SK-N-SH (cell line): ENCODE measurements at regions not wholly inside any gene's neighbourhood (a gene's known extent, or its start where the extent isn't known, plus 50 kb on each side); places are given as distances from the start of the nearest gene placed in this dataset.

Experiments
- CTCF ChIA-PET: fragments of 300-600, 350-600 bp; formaldehyde crosslinking; extraction: SDS; loops from one replicate; lab custom pipeline; 2021; lab: Yijun Ruan, JAX
- POLR2A ChIA-PET: fragments of 350-600 bp; sonication (Branson Sonifier 250); formaldehyde crosslinking; extraction: SDS; loops from one replicate; lab custom pipeline; 2020; ENCODE audit warnings: antibody characterized with exemption, inconsistent platforms; lab: Yijun Ruan, JAX
- DNase-seq: peaks from one replicate; pipeline ENCODE4 v3.0.0; 2012
- H2AFZ ChIP-seq: fragments of 200-600 bp; sonication (generic); 2 replicates; pipeline ENCODE4 v1.8.1; 2016; ENCODE audit warnings: antibody characterized with exemption, mild to moderate bottlenecking, low read depth
- H3F3A ChIP-seq: fragments of 200-600 bp; sonication (generic); replicated peaks from 2 replicates; pipeline ENCODE3; 2016; ENCODE audit warnings: antibody characterized with exemption, mild to moderate bottlenecking; ENCODE audit not compliant: insufficient read depth
- H3K27ac ChIP-seq, 2 experiments: fragments of 200-500 bp in 1 of 2; fragments of 200-600 bp in 1 of 2; sonication (Bioruptor generic) in 1 of 2; sonication (generic), shearing (Covaris generic) in 1 of 2; 2 replicates each; pipeline versions ENCODE4 v1.5.1 to v1.6.1; 2014 to 2016; ENCODE audit warnings: low read depth in 2 of 2, inconsistent platforms in 1 of 2, low read length in 1 of 2, mild to moderate bottlenecking in 1 of 2, mixed read lengths in 1 of 2
- H3K27me3 ChIP-seq: fragments of 200-600 bp; sonication (generic), shearing (Covaris generic); 2 replicates; pipeline ENCODE4 v1.6.1; 2016; ENCODE audit warnings: mixed run types; ENCODE audit not compliant: insufficient read depth
- H3K36me3 ChIP-seq, 2 experiments: fragments of 200-500 bp in 1 of 2; fragments of 200-600 bp in 1 of 2; sonication (Bioruptor generic) in 1 of 2; sonication (generic) in 1 of 2; replicated peaks in 1 of 2; 2 replicates each; pipeline versions ENCODE3 to v1.5.1; 2014 to 2016; ENCODE audit warnings: low read length in 1 of 2, mild to moderate bottlenecking in 1 of 2; ENCODE audit not compliant: insufficient read depth in 2 of 2, control insufficient read depth in 1 of 2
- H3K4me1 ChIP-seq, 2 experiments: fragments of 200-500 bp in 1 of 2; fragments of 200-600 bp in 1 of 2; sonication (Bioruptor generic) in 1 of 2; sonication (generic), shearing (Covaris generic) in 1 of 2; 2 replicates each; pipeline versions ENCODE4 v1.5.1 to v1.6.1; 2014 to 2016; ENCODE audit warnings: low read depth in 1 of 2, low read length in 1 of 2, mixed run types in 1 of 2; ENCODE audit not compliant: insufficient read depth in 2 of 2, control insufficient read depth in 1 of 2
- H3K4me2 ChIP-seq: fragments of 200-600 bp; sonication (generic), shearing (Covaris generic); 2 replicates; pipeline ENCODE4 v1.6.1; 2017; ENCODE audit warnings: mixed run types
- H3K4me3 ChIP-seq, 2 experiments: fragments of 200-500 bp in 1 of 2; fragments of 200-600 bp in 1 of 2; sonication (Bioruptor generic) in 1 of 2; sonication (generic), shearing (Covaris generic) in 1 of 2; 2 replicates each; pipeline versions ENCODE4 v1.5.1 to v1.8.1; 2014 to 2016; ENCODE audit warnings: low read depth in 2 of 2, inconsistent platforms in 1 of 2, low read length in 1 of 2, mild to moderate bottlenecking in 1 of 2, mixed read lengths in 1 of 2, moderate library complexity in 1 of 2
- H3K79me2 ChIP-seq: fragments of 200-600 bp; sonication (generic); 2 replicates; pipeline ENCODE4 v1.8.1; 2017; ENCODE audit warnings: mild to moderate bottlenecking; ENCODE audit not compliant: insufficient read depth
- H3K9ac ChIP-seq: fragments of 200-600 bp; sonication (generic); 2 replicates; pipeline ENCODE4 v1.6.1; 2017; ENCODE audit warnings: mixed run types
- H3K9me2 ChIP-seq: fragments of 200-600 bp; sonication (generic); 2 replicates; pipeline ENCODE4 v1.6.1; 2017; ENCODE audit warnings: mixed run types
- H3K9me3 ChIP-seq: fragments of 200-600 bp; sonication (generic); 2 replicates; pipeline ENCODE4 v1.6.1; 2017; ENCODE audit warnings: mixed run types, mild to moderate bottlenecking, moderate library complexity
- H4K20me1 ChIP-seq: fragments of 200-600 bp; sonication (generic); 2 replicates; pipeline ENCODE4 v1.6.1; 2017; ENCODE audit warnings: mild to moderate bottlenecking, mixed run types; ENCODE audit not compliant: insufficient read depth
- FOXJ3 ChIP-seq: sonication (generic); formaldehyde crosslinking; IDR thresholded peaks from 2 replicates; pipeline ENCODE4 v1.5.1; 2020; ENCODE audit warnings: mild to moderate bottlenecking, missing genetic modification reagents
- GABPA ChIP-seq: IDR thresholded peaks from 2 replicates; pipeline ENCODE4 v1.4.0; 2012; ENCODE audit warnings: low read depth, mild to moderate bottlenecking
- IRF3 ChIP-seq: fragments of 150-350 bp; IDR thresholded peaks from 2 replicates; pipeline ENCODE4 v1.6.1; 2016; ENCODE audit warnings: mild to moderate bottlenecking, low read depth, low read length
- JUND ChIP-seq: IDR thresholded peaks from 2 replicates; pipeline ENCODE4 v1.4.0; 2012
- MAX ChIP-seq: IDR thresholded peaks from 2 replicates; pipeline ENCODE4 v1.4.0; 2012; ENCODE audit warnings: low read depth
- MEF2A ChIP-seq: IDR thresholded peaks from 2 replicates; pipeline ENCODE4 v1.4.0; 2012; ENCODE audit warnings: low read depth, borderline replicate concordance
- MXI1 ChIP-seq: IDR thresholded peaks from 2 replicates; pipeline ENCODE4 v1.6.1; 2012; ENCODE audit warnings: mild to moderate bottlenecking, low read depth, low read length, improper control_type of control experiment
- NFIC ChIP-seq: IDR thresholded peaks from 2 replicates; pipeline ENCODE4 v1.4.0; 2012; ENCODE audit warnings: borderline replicate concordance
- SMC3 ChIP-seq: IDR thresholded peaks from 2 replicates; pipeline ENCODE4 v1.6.1; 2012; ENCODE audit warnings: low read depth, low read length, improper control_type of control experiment
- WGBS: methylation state at CpG from one replicate; pipeline ENCODE4 v1.1.6; 2017; ENCODE audit warnings: low lambda C conversion rate; 5-methylcytosine and 5-hydroxymethylcytosine counted together
- TF ChIP-seq, protein P1 (sequence below): IDR thresholded peaks from 2 replicates; pipeline ENCODE4 v1.4.0; 2012; ENCODE audit warnings: low read depth, borderline replicate concordance
- TF ChIP-seq, protein P2 (sequence below): fragments of 200-600 bp; sonication (generic); IDR thresholded peaks from 2 replicates; pipeline ENCODE4 v1.6.1; 2017; ENCODE audit warnings: antibody characterized with exemption, mild to moderate bottlenecking, moderate library complexity

GRCh38 chr18:22034276-22034675, 135.1 kb upstream of the GATA6 start:
- Histone ChIP-seq H3K79me2 (no peaks in the 10 kb centered on the region), H3K9me2 (no peaks in the 10 kb centered on the region), H4K20me1 (no peaks in the 10 kb centered on the region), H3K27me3 (peaks cover 65% of the 10 kb centered on the region; the same call in 1 of the 2 replicates), H3K27ac (no peak overlapping the region), H3K9ac (no peak overlapping the region), H3K4me2 (no peak overlapping the region), H3K9me3 (no peaks in the 10 kb centered on the region), H3F3A (peaks cover 10% of the 10 kb centered on the region), H3K4me1 (peaks cover 0 to 6% of the 10 kb centered on the region in 2 experiments; a peak in 1 of 4 replicates), H3K36me3 (no peaks in the 10 kb centered on the region)
- no peak for DNase-seq
- WGBS = 7% methylated on average over 6 of the region's 6 CpGs
- ChIA-PET POLR2A (no interaction called here), CTCF (no interaction called here)
- TF ChIP-seq NFIC (no peak), IRF3 (no peak), MXI1 (no peak), JUND (no peak), MAX (no peak), SMC3 (no peak), GABPA (no peak)
- TF ChIP-seq, protein P1, sequence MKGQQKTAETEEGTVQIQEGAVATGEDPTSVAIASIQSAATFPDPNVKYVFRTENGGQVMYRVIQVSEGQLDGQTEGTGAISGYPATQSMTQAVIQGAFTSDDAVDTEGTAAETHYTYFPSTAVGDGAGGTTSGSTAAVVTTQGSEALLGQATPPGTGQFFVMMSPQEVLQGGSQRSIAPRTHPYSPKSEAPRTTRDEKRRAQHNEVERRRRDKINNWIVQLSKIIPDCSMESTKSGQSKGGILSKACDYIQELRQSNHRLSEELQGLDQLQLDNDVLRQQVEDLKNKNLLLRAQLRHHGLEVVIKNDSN = no peak
- TF ChIP-seq, protein P2, sequence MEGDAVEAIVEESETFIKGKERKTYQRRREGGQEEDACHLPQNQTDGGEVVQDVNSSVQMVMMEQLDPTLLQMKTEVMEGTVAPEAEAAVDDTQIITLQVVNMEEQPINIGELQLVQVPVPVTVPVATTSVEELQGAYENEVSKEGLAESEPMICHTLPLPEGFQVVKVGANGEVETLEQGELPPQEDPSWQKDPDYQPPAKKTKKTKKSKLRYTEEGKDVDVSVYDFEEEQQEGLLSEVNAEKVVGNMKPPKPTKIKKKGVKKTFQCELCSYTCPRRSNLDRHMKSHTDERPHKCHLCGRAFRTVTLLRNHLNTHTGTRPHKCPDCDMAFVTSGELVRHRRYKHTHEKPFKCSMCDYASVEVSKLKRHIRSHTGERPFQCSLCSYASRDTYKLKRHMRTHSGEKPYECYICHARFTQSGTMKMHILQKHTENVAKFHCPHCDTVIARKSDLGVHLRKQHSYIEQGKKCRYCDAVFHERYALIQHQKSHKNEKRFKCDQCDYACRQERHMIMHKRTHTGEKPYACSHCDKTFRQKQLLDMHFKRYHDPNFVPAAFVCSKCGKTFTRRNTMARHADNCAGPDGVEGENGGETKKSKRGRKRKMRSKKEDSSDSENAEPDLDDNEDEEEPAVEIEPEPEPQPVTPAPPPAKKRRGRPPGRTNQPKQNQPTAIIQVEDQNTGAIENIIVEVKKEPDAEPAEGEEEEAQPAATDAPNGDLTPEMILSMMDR = no peak
- TF ChIP-seq, all 33 proteins: peak for 0
- Histone ChIP-seq H3K4me3 (no peak overlapping the region), H2AFZ (no peak overlapping the region)

DNA sequence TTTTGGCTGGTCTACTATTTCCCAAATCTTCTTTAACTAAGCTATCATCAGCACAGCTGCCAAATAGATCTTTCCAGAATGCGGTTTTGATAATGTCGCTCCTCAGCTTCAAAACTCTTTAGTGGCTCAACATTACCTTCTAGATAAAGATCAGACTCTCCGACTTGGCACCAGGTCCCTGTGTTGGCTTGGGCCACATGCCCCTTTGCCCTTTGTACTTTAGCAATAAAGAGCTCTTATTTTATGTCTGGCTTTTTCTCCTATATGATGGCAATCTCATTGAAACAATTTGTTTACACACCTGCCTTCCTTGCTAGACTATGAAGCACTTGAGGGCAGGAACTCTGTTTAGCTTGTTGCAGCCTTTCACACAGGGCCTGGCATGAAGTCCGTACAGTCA, 128.9 kb upstream of the GATA6 start:
- H3K36me3 ChIP-seq = no peaks in the 10 kb centered on the region
- DNase-seq = no peak
- H3K27ac ChIP-seq = no peak overlapping the region
- 8% methylated on average over 4 of the region's 4 CpGs for WGBS
- H3K4me2 ChIP-seq = no peak overlapping the region
- no peak overlapping the region for H3K4me3 ChIP-seq
- ChIA-PET CTCF (no interaction called here), POLR2A (no interaction called here)
- no peaks in the 10 kb centered on the region for H3K9me3 ChIP-seq
- no peak overlapping the region for H2AFZ ChIP-seq
- no peaks in the 10 kb centered on the region for H3F3A ChIP-seq
- no peaks in the 10 kb centered on the region for H3K9me2 ChIP-seq
- H3K27me3 ChIP-seq = peaks cover 64% of the 10 kb centered on the region; the same call in 1 of the 2 replicates
- no peak for TF ChIP-seq MEF2A
- no peak for TF ChIP-seq FOXJ3 (CRISPR knock-in tag)
- H3K4me1 ChIP-seq = no peaks in the 10 kb centered on the region
- no peaks in the 10 kb centered on the region for H4K20me1 ChIP-seq
- no peak overlapping the region for H3K9ac ChIP-seq
- no peaks in the 10 kb centered on the region for H3K79me2 ChIP-seq
